Mucosa of gallbladder (tissue), 1 donor: ENCODE measurements at regions not wholly inside any gene's neighbourhood (a gene's known extent, or its start where the extent isn't known, plus 50 kb on each side); places are given as distances from the start of the nearest gene placed in this dataset.
"Not testable (repeated sequence)": the region's sequence is repeated elsewhere in the genome, so short reads cannot be mapped to it uniquely, and the experiment has no call there.

Experiments
- DNase-seq: peaks from one replicate; pipeline ENCODE4 v3.0.0-alpha.2; 2020; ENCODE audit warnings: low spot score
- donor health status: DM: no; HTN: no; CAD: no.

DNA sequence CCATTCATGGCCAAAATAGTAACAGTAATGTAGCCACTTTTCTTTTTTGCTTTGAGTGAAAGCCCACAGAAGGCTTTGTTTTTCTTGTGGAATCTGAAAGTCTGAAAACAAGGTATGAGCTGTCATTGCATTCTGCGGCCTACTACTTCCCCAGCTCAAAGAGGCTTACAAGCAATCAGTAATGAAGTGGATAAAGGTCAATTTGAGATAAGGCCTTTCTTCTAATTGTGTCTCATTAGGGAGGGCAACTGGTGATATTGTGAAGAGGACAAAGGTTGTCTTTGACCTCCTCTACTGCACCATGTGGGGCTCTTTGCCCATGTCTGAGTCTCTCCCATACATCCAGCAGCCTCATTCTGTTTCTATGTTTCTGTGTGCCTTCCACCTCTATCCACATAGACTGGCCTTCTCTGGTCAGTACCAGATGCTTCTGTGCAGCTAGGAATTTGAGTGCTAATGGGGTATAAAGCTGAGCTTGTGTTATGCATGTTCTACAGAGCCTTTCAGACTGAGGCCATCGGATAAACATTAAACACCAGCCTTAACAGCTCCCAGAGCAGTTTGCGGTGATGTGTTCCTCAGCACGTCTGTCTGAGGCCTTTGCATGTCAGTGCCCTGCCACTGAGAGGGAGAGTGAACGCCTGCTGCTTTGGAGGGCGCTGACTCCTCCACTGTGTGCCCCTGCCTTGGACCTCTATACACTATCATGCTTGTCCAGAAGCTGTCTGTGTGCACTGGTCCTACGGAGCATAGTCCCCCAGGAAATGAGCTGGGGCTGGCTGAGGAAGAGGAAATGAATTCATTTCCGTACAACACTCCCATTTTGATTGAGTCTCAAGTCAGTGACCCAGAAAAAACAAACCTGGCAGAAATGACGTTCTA is 80.2 kb downstream of the SH2D1A start:
- DNase-seq = no peak

GRCh38 chrX:124433186-124433585 is 86.8 kb downstream of the SH2D1A start:
- no peak for DNase-seq

DNA sequence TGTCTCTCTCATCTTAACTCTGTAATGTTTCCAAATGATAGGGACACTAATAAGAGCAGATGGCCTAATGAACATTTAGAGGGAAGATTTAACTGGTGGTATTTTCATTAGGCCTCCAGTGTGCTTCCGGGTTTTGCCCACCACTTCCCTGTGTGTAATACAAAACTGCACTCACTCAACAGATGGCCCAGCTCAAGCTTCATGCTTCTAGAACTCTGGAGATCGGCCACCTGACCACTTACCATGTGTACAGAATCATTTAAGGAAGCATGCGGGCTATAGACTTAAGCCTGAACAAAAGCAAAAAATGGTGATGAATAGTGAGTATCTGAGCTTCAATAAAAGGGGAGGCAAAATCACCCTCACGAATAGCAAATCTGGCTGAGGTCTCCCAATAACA is 89.3 kb downstream of the SH2D1A start:
- no peak for DNase-seq

GRCh38 chrX:124440695-124441094 is 94.3 kb downstream of the SH2D1A start:
- no peak for DNase-seq

DNA sequence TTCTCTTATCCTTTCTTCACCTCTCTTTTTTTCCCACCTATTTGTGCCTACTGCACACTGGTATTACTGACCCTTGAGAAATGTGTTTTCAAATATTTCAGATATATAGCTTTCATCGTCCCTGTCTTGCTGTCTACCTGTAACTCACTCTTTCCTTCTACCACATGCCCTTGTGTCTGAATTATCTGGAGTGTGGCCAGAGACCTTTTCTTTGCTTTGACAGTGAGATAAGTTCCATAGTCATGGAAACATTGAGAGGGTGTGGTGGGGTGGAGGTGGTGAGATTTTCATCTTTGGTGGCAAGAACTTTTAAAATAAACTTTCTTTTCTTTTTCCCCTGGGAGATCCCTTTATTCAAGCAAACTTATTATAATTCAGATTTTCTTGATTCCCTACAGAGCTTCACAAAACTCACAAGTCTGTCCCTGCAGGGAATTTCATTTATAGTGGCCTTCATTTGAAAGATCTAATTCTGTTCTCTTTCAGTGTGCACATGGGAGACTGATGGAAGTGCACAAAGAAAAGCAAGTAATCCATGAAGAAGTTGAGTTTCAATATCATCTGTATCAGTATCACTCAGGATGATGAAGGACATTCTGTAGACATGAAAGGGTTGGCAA is 95.7 kb downstream of the SH2D1A start:
- no peak for DNase-seq

GRCh38 chrX:124455966-124456365 is 109.6 kb downstream of the SH2D1A start:
- DNase-seq = no peak

- DNase-seq = not testable (repeated sequence)
These were observed 113.5 kb downstream of the SH2D1A start for GRCh38 chrX:124459851-124460250.

- DNase-seq = no peak
These were observed 116.6 kb downstream of the SH2D1A start for GRCh38 chrX:124462931-124463330.

GRCh38 chrX:124467202-124467601 is 120.8 kb downstream of the SH2D1A start:
- no peak for DNase-seq

DNA sequence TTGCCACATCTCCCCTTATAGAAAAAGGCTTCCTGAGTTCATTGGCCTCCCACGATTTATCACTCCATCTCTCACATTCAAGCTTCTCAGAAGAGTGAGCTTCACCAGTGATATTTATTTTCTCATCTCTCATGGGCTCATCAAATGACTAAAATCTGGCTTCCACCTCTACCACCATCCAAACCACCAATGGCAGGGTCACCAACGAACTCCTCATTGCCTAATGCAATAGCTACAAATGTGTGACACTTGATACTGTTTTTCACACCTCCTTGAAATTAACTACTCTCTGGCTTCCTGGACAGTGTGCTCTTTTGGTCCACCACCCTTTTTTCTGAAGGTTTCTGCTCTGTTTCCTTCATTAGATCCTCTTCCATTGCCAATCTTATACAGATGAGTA is 129.0 kb downstream of the SH2D1A start:
- DNase-seq = no peak

GRCh38 chrX:124476562-124476961 is 130.2 kb downstream of the SH2D1A start:
- no peak for DNase-seq

GRCh38 chrX:124478046-124478445 is 131.7 kb downstream of the SH2D1A start:
- DNase-seq = no peak

DNA sequence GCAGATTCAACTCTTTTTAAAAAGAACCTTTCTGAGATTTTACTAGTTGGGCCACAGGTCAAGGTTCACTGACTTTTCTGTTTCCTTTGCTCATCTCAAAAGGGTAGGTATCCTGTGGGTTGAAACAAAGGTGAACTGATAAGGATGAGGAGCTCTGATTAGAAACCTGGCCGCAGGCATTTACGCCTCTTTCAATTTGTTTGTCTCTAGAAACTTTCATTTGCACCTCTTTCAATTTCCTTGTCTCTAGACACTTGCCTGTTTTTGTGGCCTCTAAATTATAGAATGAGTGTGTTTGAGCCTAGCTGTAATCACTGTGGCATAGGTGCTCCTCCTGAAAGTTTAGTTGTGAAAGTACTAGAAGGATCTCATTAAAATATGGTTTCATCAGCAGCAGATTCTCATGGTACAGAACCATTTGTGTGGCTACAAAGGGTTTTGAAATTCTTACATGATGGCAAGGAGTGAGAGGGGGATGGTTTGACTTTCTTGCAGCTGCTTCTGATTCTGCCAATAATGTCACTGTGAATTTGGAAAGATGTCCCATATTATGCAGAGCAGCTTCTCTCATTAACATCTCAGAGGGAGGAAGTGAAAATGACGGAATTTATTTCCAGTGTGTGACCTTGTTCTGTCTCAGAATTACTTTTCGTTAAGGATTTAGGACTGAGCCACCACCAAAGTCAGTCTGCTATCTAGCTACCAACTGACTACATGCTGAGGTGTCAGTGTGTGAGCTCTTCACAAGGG is 142.2 kb downstream of the SH2D1A start:
- DNase-seq = no peak

DNA sequence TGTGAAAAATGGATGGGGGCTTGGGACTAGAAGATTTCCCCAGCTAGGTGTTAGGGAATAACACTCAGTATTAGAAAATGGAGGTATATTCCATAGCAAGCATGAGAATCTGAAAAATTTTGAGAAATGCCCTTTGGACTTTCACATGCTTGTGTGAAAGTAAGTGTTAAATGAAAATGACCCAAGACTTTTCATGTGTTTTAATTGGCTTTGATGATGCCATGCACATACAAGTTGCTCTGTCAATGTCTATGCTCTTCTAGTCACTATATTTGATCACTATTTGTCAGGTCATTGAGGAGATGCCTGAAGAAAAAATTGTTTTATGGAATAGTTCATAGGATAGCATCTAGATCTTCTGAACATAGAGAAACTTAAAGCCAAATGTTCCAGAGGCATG is 147.6 kb downstream of the SH2D1A start:
- no peak for DNase-seq

DNA sequence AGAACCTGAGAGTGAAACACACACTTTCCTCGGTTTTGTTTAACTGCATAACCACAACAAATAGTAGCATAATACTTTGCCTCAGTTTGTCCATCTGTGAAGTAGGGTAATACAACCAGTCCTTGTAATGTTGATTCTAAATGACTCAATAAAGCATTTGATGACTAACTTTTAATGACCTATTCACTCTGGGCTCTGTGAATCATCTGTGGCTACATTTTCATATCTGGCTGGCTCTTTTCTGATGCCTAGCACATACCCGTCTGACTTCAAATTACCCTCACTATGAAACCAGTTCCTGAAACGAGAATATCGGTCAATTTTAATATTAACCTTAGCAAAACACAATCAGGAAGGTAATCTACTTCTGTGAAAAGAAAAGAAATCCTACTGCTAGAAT is 151.0 kb downstream of the SH2D1A start:
- no peak for DNase-seq

DNA sequence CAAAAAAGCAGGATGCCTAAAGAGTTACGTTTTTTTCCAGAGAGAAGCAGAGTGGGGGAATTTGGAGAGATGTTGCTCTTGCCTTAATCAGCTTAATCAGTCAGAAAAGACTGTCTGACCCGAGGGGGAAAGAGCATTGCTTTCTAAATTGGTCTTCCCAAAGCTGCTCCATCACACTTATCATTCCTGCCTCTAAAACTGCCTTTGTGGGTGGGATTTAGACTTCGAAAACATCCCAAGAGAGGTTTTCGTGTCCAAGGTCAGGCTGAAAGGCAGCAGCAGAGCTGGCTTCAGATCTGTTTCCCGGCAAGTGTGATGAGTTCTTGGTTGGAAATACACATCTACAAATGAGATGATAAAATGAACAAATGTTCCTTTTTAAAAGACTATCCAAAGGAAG is 155.2 kb downstream of the SH2D1A start:
- no peak for DNase-seq

DNA sequence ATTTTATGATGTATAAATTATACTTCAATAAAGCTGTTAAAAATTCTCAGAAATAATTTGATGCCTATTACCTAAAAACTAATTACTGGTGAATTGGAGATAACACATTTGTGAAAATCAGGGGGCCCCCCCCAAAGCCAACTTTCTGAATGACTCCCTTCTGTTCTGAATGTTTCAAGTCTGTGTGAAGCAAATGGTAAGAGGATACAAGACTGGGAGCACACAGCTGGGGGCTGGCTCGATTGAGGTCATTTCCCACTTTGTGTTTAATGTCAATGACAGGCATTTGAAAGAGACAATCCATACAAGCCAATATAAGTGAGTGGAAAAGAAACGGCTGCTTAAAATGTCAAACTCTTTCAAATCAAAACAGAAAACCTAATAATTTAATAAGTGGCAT is 155.8 kb downstream of the SH2D1A start:
- DNase-seq = no peak

- no peak for DNase-seq
These were observed 156.2 kb downstream of the SH2D1A start for GRCh38 chrX:124502599-124502998.

GRCh38 chrX:124504111-124504983 is 158.0 kb downstream of the SH2D1A start:
- no peak for DNase-seq

DNA sequence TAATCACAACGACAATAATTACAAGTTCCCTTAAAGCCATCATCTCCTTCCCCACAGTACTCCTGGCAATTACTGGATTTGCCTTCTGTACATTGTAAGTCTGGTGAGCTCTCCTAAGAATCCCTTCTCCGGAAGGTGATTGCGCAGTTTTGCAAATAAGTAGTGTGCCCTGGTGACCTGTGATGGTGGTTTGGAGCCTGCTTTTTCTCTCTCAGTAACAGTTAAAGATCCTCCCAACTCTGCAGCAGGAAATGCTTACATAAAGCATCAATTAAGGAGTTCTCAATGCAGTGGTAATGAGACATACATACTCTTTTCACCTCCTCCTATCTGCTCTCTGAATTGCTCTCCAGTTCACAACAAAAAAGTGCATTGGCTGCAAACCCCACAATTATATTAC is 159.7 kb downstream of the SH2D1A start:
- no peak for DNase-seq

DNA sequence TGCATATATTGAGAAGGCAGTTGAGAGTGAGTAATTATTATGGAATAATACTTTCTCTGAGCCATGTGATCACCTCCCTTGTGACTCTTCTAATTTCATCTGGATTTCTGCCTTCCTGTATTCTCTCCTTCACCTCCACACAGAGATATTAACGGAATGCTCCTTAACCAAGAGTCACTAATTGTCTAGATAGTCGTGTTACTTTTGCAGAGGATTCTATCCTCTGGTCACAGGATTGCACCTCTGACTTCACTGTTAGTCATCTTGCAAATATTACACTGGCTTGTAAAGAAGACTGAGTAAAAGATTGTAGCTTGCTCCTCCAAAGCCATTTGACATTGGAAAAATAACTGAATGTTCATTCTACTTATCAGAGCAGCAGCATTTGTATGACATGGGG is 160.9 kb downstream of the SH2D1A start:
- DNase-seq = no peak

DNA sequence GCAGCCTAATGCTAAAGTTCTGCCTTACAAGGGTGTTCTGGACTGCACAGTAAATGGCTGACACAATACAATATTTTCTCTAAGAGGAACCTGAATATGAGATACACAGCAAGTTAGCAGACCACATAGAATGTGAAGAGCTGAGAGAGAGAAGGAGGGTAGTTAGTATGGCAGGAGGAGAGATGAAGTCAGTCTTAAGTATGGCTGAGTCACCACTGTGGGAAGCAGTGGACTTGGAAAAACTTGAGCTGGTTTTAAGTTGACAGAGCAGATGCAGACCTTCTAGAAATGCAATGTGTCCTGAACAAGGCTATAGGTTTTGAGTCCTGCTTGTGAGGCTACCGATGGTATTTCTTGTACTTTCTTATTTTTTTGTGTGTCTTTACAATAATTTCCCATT is 172.5 kb downstream of the SH2D1A start:
- DNase-seq = no peak
